Fibroblast of the aortic adventitia (primary cell): ENCODE measurements at regions not wholly inside any gene's neighbourhood (a gene's known extent, or its start where the extent isn't known, plus 50 kb on each side); places are given as distances from the start of the nearest gene placed in this dataset.

ENCODE experiments used
- DNase-seq: peaks from one replicate; pipeline ENCODE4 v3.0.0-alpha.2; 2010; ENCODE audit warnings: low read depth
- H3K4me3 ChIP-seq: 2 replicates; pipeline ENCODE4 v1.5.1; 2011; ENCODE audit warnings: low read depth, mild to moderate bottlenecking, control low read depth, low read length, moderate library complexity
- TF ChIP-seq, protein P1 (sequence below): IDR thresholded peaks from 2 replicates; pipeline ENCODE4 v1.5.1; 2011; ENCODE audit warnings: mild to moderate bottlenecking, low read length, control low read depth, inconsistent platforms; ENCODE audit not compliant: insufficient read depth

DNA sequence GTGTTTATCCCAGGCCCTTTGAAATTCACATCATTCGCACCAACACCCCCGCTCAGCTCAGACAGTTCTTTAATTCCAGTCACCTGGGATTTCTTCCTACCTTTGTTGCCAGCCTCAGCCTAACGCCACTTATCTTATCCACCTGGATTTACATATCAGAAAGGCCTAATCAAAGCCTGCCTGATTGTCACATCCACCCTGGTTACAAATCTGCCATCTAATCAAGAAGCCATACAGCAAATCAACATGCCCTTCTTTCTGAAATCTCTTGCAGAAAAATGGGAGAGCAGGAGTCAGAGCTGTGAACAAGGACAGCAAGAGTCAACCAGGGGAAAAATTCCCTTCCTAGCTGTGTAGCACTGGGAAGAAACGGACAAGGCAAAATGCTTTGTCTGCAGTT, 173.2 kb upstream of the DAB1 start:
- TF ChIP-seq, protein P1, sequence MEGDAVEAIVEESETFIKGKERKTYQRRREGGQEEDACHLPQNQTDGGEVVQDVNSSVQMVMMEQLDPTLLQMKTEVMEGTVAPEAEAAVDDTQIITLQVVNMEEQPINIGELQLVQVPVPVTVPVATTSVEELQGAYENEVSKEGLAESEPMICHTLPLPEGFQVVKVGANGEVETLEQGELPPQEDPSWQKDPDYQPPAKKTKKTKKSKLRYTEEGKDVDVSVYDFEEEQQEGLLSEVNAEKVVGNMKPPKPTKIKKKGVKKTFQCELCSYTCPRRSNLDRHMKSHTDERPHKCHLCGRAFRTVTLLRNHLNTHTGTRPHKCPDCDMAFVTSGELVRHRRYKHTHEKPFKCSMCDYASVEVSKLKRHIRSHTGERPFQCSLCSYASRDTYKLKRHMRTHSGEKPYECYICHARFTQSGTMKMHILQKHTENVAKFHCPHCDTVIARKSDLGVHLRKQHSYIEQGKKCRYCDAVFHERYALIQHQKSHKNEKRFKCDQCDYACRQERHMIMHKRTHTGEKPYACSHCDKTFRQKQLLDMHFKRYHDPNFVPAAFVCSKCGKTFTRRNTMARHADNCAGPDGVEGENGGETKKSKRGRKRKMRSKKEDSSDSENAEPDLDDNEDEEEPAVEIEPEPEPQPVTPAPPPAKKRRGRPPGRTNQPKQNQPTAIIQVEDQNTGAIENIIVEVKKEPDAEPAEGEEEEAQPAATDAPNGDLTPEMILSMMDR, result no peak
- H3K4me3 ChIP-seq, result no peak overlapping the region
- no peak for DNase-seq

DNA sequence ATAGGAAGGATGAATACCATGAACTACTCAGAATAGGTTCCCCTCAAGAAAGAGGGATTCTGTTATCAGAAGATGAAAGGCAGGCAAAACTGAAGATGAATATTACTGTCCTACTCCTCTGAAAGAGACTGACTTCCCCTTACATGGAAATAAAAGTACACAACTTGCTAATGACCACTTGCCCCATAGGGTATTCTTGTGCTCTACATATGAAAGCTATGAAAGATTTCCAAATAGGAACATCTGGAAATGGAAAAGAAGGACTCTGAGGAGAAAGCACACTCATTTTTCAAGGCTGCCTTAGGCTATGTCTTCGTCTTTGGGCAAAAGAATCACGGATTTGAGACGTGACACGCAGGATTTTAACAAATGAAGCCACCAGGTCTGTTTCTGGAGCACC, 170.1 kb upstream of the DAB1 start:
- no peak overlapping the region for H3K4me3 ChIP-seq
- TF ChIP-seq, protein P1, result no peak
- DNase-seq, result no peak

- H3K4me3 ChIP-seq, result no peak overlapping the region
- TF ChIP-seq, protein P1, result no peak
- DNase-seq, result no peak
These were observed 168.0 kb upstream of the DAB1 start for GRCh38 chr1:57591842-57592241.

DNA sequence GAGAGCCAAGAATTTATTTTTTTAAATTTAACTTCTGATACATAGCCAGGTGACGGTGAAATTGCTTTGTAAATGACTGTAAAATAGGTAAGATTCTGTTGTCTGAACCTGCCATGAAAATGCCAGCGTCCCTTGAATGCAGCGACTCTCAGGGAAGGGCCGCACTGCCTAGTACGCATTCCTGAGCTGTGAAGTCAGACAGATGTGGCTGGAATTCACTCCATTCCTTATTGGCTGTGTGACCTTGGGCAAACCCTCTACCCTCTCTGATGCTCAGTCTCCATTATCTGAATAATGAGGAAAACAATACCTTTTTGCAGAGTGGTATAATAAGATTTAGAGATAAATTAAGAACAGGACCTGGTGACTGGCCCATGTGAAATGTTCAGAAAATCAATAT, 167.1 kb upstream of the DAB1 start:
- DNase-seq, result no peak
- no peak overlapping the region for H3K4me3 ChIP-seq
- TF ChIP-seq, protein P1, result no peak

DNA sequence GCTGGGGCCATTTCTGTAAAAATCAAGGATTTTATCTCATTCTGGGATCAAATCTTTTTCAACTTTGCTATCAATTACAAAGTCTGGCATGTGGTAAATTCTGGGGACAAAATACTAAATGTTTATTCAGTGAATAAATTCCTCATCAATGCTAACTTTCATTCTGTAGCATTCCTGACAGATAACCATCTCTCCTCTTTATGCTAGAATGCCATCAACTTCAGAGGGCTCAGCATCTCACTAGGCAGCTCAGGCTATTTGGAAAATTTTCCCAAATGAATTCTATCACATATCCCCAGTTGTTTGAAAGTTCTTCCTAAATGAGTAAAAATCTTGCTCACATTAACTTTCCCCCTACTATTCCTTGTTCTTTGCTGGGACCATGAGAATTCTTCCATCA, 163.0 kb upstream of the DAB1 start:
- DNase-seq, result no peak
- H3K4me3 ChIP-seq, result no peak overlapping the region
- TF ChIP-seq, protein P1, result no peak

GRCh38 chr1:57578680-57579079, 154.8 kb upstream of the DAB1 start:
- TF ChIP-seq, protein P1, result no peak

GRCh38 chr1:57578099-57578498, 154.2 kb upstream of the DAB1 start:
- H3K4me3 ChIP-seq, result no peak overlapping the region
- no peak for DNase-seq
- TF ChIP-seq, protein P1, result no peak

More at GRCh38 chr1:57578680-57579079, 154.8 kb upstream of the DAB1 start:
- DNase-seq, result no peak
- no peak overlapping the region for H3K4me3 ChIP-seq
